GM13976 (cell line): ENCODE measurements at regions not wholly inside any gene's neighbourhood (a gene's known extent, or its start where the extent isn't known, plus 50 kb on each side); places are given as distances from the start of the nearest gene placed in this dataset.
"Not testable (repeated sequence)": the region's sequence is repeated elsewhere in the genome, so short reads cannot be mapped to it uniquely, and the experiment has no call there.

ENCODE experiments used
- DNase-seq: peaks from one replicate; pipeline ENCODE4 v3.0.0; 2012; ENCODE audit warnings: low spot score
- CTCF ChIP-seq: IDR thresholded peaks from 2 replicates; pipeline ENCODE4 v1.5.1; 2012; ENCODE audit warnings: borderline replicate concordance, mild to moderate bottlenecking; ENCODE audit not compliant: insufficient read depth; ENCODE audit errors: extremely low read depth, missing control alignments, control extremely low read depth
- in situ Hi-C: fragments of 300-500 bp; cut with MboI; formaldehyde crosslinking; loops from one replicate; pipeline ENCODE4 v1.12.0; 2022; ENCODE audit warnings: low sequenced_read_pairs, mixed read lengths, inconsistent platforms; ENCODE audit not compliant: unreplicated experiment

DNA sequence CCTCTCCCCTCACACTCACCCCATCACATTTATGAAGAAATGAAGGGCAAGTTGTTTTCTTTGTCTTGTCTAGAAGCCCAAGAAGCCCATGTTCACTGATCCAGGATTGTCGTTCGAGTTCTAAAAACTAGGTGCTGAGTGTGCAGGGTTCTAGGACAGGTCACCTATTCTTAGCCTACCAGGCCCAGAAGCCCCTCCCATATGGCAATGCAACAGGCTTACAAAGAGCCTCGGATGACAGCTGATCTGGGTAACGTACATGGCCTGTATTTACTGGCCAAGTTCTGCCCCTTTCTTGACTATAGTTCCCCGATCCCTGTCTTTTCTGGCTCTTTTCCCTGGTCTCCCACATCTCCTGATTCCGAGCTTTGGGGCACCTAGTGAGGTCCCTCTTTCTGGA lies 160.9 kb downstream of the FZD1 start:
- in situ Hi-C loops = no loop called here
- TF ChIP-seq CTCF = no peak
- no peak for DNase-seq

GRCh38 chr7:91427051-91427450 lies 162.8 kb downstream of the FZD1 start:
- no peak for DNase-seq
- no peak for TF ChIP-seq CTCF
- in situ Hi-C loops = no loop called here

- in situ Hi-C loops = no loop called here
- DNase-seq = no peak
- no peak for TF ChIP-seq CTCF
Measured at GRCh38 chr7:91431601-91432000, 167.4 kb downstream of the FZD1 start.

- in situ Hi-C loops = no loop called here
- no peak for TF ChIP-seq CTCF
- no peak for DNase-seq
Measured at GRCh38 chr7:91434836-91435235, 170.6 kb downstream of the FZD1 start.

DNA sequence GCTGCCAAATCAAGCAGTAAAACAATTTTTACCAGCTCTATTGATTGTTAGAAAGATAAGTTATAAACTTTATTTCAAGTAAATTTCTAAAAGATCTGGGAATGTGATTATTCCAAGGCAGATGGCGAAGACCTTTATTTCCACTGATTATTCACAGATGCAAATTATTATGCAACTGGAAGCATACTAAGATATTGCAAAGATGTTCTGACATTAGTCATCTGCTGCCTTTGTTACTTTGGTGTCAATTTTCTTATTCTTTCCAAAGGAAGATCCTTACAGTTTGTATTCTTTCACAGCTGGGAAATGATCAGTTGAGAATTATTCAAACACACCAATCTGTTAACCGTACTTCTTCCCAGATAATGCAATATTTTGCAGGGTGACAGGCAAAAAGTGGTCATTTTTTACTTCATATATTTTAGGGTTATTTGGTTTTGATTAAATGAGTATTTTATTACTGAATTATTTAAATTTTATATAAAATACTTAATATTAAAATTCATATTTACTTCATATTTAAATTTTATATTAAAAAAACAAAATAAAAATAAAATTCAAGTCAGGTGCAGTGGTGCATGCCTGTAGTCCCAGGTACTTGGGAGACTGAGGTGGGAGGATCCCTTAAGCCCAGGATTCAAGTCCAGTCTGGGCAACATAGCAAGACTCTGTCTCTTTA lies 171.3 kb downstream of the FZD1 start:
- DNase-seq = no peak
- no peak for TF ChIP-seq CTCF
- in situ Hi-C loops = no loop called here

- TF ChIP-seq CTCF = no peak
- in situ Hi-C loops = no loop called here
- DNase-seq = no peak
Measured at GRCh38 chr7:91436655-91437054, 172.4 kb downstream of the FZD1 start.

DNA sequence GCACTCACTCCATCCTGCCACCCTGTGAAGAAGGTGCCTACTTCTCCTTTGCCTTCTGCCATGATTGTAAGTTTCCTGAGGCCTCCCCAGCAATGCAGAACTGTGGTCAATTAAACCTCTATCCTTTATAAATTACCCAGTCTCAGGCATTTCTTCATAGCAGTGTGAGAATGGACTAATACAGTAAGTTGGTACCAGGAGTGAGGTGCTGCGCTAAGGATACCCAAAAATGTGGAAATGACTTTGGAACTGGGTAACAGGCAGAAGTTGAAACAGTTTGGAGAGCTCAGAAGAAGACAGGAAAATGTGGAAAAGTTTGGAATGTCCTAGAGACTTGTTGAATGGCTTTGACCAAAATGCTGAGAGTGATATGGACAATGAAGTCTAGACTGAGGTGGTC lies 176.0 kb downstream of the FZD1 start:
- in situ Hi-C loops, DNase-seq: not testable (repeated sequence)
